DND-41 (cell line): ENCODE measurements at regions not wholly inside any gene's neighbourhood (a gene's known extent, or its start where the extent isn't known, plus 50 kb on each side); places are given as distances from the start of the nearest gene placed in this dataset.

Experiments
- ATAC-seq: fragments of 200-7000 bp; cut with Tn5 transposase; 3 replicates; pipeline ENCODE4 v1.9.1; 2021; ENCODE audit warnings: low read depth; ENCODE audit not compliant: insufficient read depth
- DNase-seq: peaks from one replicate; pipeline ENCODE4 v3.0.0-alpha.2; 2020
- H2AFZ ChIP-seq: 2 replicates; pipeline ENCODE4 v1.6.0; 2012; ENCODE audit warnings: low read depth, low read length
- H3K27ac ChIP-seq: 2 replicates; pipeline ENCODE4 v1.5.1; 2012; ENCODE audit warnings: low read length, inconsistent platforms
- H3K27me3 ChIP-seq: fragments of 200-600 bp; sonication (generic); 2 replicates; pipeline ENCODE4 v1.6.0; 2012; ENCODE audit warnings: low read length, mild to moderate bottlenecking, inconsistent platforms; ENCODE audit not compliant: insufficient read depth, poor library complexity
- H3K36me3 ChIP-seq: 2 replicates; pipeline ENCODE4 v1.5.1; 2012; ENCODE audit warnings: low read length, inconsistent platforms; ENCODE audit not compliant: insufficient read depth
- H3K4me1 ChIP-seq: 2 replicates; pipeline ENCODE4 v1.5.1; 2012; ENCODE audit warnings: mild to moderate bottlenecking, low read length; ENCODE audit not compliant: insufficient read depth
- H3K4me2 ChIP-seq: 2 replicates; pipeline ENCODE4 v1.6.0; 2012; ENCODE audit warnings: mild to moderate bottlenecking, moderate library complexity, low read length, inconsistent platforms; ENCODE audit not compliant: insufficient read depth
- H3K4me3 ChIP-seq, 2 experiments: fragments of 200-600 bp in 1 of 2; shearing (Covaris generic) in 1 of 2; 2 replicates each; pipeline ENCODE4 v1.5.1; 2012 to 2016; ENCODE audit warnings: inconsistent platforms in 2 of 2, low read length in 2 of 2, mild to moderate bottlenecking in 2 of 2, low read depth in 1 of 2, moderate library complexity in 1 of 2
- H3K79me2 ChIP-seq: 2 replicates; pipeline ENCODE4 v1.6.0; 2012; ENCODE audit warnings: low read length, inconsistent platforms; ENCODE audit not compliant: insufficient read depth
- H3K9ac ChIP-seq: 2 replicates; pipeline ENCODE4 v1.6.0; 2012; ENCODE audit warnings: low read depth, mild to moderate bottlenecking, inconsistent platforms, low read length, moderate library complexity
- H3K9me3 ChIP-seq: 2 replicates; pipeline ENCODE4 v1.5.1; 2012; ENCODE audit warnings: low read length, moderate library complexity, mild to moderate bottlenecking, inconsistent platforms; ENCODE audit not compliant: insufficient read depth, severe bottlenecking
- H4K20me1 ChIP-seq: 2 replicates; pipeline ENCODE4 v1.6.0; 2012; ENCODE audit warnings: low read length; ENCODE audit not compliant: insufficient read depth
- EZH2 ChIP-seq: IDR thresholded peaks from 3 replicates; pipeline ENCODE4 v1.6.1; 2012; ENCODE audit warnings: borderline replicate concordance, low read depth, mild to moderate bottlenecking, moderate library complexity, low read length, inconsistent platforms; ENCODE audit not compliant: severe bottlenecking
- TF ChIP-seq, protein P1 (sequence below): IDR thresholded peaks from 2 replicates; pipeline ENCODE4 v1.5.1; 2012; ENCODE audit warnings: borderline replicate concordance, low read length, moderate library complexity, mild to moderate bottlenecking; ENCODE audit not compliant: poor library complexity, severe bottlenecking; ENCODE audit errors: extremely low read depth

DNA sequence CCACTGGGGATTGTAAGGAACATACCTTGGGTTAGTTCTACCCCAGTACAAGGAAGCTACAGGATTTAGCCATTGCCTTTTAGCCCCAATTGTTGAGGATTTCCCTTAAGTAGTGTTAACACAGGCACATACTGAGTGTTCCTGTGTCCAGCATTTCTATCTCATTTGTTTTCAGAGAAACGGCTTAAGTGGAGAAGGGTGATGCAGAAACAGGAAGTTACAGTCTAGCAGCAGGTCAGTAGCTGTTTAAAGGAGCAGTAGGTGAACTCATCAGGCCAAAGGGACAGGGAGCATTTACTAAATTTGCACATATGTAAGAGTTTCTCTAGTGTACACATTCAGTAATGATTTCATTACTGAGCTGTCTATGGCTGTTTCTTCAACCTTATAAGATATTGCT lies 644.2 kb upstream of the GJE1 start:
- H3K4me1 ChIP-seq: peaks cover 24% of the 10 kb centered on the region
- no peak for DNase-seq
- TF ChIP-seq, protein P1, sequence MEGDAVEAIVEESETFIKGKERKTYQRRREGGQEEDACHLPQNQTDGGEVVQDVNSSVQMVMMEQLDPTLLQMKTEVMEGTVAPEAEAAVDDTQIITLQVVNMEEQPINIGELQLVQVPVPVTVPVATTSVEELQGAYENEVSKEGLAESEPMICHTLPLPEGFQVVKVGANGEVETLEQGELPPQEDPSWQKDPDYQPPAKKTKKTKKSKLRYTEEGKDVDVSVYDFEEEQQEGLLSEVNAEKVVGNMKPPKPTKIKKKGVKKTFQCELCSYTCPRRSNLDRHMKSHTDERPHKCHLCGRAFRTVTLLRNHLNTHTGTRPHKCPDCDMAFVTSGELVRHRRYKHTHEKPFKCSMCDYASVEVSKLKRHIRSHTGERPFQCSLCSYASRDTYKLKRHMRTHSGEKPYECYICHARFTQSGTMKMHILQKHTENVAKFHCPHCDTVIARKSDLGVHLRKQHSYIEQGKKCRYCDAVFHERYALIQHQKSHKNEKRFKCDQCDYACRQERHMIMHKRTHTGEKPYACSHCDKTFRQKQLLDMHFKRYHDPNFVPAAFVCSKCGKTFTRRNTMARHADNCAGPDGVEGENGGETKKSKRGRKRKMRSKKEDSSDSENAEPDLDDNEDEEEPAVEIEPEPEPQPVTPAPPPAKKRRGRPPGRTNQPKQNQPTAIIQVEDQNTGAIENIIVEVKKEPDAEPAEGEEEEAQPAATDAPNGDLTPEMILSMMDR: no peak
- TF ChIP-seq EZH2: no peak
- no peak overlapping the region for H3K27ac ChIP-seq
- no peak overlapping the region for H3K9ac ChIP-seq
- no peaks in the 10 kb centered on the region for H3K27me3 ChIP-seq
- no peaks in the 10 kb centered on the region for H3K9me3 ChIP-seq
- H2AFZ ChIP-seq: peak overlapping the region; percentile 38; the same call in 1 of the 2 replicates
- no peaks in the 10 kb centered on the region for H3K79me2 ChIP-seq
- no peaks in the 10 kb centered on the region for H4K20me1 ChIP-seq
- ATAC-seq: no peak
- no peaks in the 10 kb centered on the region for H3K36me3 ChIP-seq
- H3K4me3 ChIP-seq: no peak overlapping the region
- no peak overlapping the region for H3K4me2 ChIP-seq

DNA sequence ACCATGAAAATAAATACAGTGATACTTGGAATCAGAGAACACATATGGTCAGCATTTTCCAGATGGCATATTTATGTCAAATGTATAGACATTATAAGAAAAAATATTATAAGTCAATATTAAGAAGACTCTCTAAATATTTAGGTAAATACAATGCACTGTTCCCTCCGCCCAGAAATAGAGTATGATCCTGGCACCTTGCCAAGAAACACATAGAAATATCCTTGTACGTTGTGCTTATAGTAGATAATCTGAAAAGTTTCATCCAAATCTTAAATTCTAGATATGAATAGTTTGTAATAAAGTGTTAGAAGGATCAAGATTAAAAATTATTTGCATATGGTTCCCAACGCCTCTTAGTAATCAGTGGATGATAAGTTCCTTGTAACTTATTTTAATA lies 645.8 kb upstream of the GJE1 start:
- no peaks in the 10 kb centered on the region for H4K20me1 ChIP-seq
- H2AFZ ChIP-seq: no peak overlapping the region
- no peak overlapping the region for H3K4me3 ChIP-seq
- H3K27ac ChIP-seq: no peak overlapping the region
- no peak overlapping the region for H3K4me2 ChIP-seq
- no peaks in the 10 kb centered on the region for H3K9me3 ChIP-seq
- H3K9ac ChIP-seq: no peak overlapping the region
- no peaks in the 10 kb centered on the region for H3K27me3 ChIP-seq
- no peaks in the 10 kb centered on the region for H3K36me3 ChIP-seq
- ATAC-seq (no peak), DNase-seq (no peak)
- peaks cover 39% of the 10 kb centered on the region for H3K4me1 ChIP-seq
- no peaks in the 10 kb centered on the region for H3K79me2 ChIP-seq
- TF ChIP-seq, protein P1: no peak
- TF ChIP-seq EZH2: no peak

GRCh38 chr6:141484711-141485110 lies 648.0 kb upstream of the GJE1 start:
- peaks cover 41% of the 10 kb centered on the region for H3K4me1 ChIP-seq
- no peak for TF ChIP-seq EZH2
- TF ChIP-seq, protein P1: no peak
- no peaks in the 10 kb centered on the region for H3K36me3 ChIP-seq
- H3K4me3 ChIP-seq: peak overlapping the region in 1 of 2 experiments; percentile 13; a peak in 1 of 4 replicates
- H3K27ac ChIP-seq: peak overlapping the region; percentile 88
- peak overlapping the region; percentile 29 for H2AFZ ChIP-seq
- H3K9ac ChIP-seq: peak overlapping the region; percentile 49
- no peaks in the 10 kb centered on the region for H3K27me3 ChIP-seq
- peak; percentile 70 for ATAC-seq
- H4K20me1 ChIP-seq: no peaks in the 10 kb centered on the region
- no peaks in the 10 kb centered on the region for H3K79me2 ChIP-seq
- H3K4me2 ChIP-seq: peak overlapping the region; percentile 64
- peak; percentile 53 for DNase-seq
- no peaks in the 10 kb centered on the region for H3K9me3 ChIP-seq
